ENCODE measurements at regions not wholly inside any gene's neighbourhood (a gene's known extent, or its start where the extent isn't known, plus 50 kb on each side); places are given as distances from the start of the nearest gene placed in this dataset.
A peak's percentile ranks its signal among the peaks of the same experiment; 100 is the strongest.
"Not testable (repeated sequence)": the region's sequence is repeated elsewhere in the genome, so short reads cannot be mapped to it uniquely, and the experiment has no call there.

DNA sequence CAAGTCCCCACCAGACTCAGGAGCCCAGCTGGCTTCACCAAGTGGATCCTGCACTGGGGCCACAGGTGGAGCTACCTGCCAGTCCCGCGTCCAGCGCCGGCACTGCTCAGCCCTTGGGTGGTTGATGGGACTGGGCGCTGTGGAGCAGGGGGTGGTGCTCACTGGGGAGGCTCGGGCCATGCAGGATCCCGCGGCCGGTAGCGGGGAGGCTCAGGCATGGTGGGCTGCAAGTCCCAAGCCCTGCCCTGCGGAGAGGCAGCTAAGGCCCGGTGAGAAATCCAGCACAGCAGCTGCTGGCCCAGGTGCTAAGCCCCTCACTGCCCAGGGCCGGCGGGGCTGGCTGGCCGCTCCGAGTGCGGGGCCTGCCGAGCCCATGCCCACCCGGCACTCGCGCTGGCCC lies 143.1 kb upstream of the ALDH3B2 start:
- DNase-seq; in situ Hi-C loops (cut with MboI; ENCODE audit: low pct_unique_long_range_greater_than_20kb, low sequenced_read_pairs): not testable (repeated sequence)

DNA sequence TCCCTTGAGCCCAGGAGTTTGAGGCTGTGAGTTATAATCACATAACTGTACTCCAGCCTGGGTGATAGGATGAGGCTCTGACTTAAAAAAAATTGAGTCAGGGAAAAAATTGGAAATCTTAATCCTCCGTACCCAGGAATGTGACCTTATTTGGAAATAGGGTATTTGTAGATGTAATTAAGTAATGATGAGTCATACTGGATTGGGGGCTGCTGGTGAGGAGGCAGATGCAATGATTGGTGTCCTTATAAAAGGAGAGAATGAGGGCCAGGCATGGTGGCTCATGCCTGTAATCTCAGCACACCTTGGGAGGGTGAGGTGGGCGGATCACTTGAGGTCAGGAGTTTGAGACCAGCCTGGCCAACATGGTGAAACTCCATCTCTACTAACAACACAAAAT lies 134.9 kb upstream of the ALDH3B2 start:
- in situ Hi-C loops (cut with MboI; ENCODE audit: low pct_unique_long_range_greater_than_20kb, low sequenced_read_pairs); DNase-seq: not testable (repeated sequence)

DNA sequence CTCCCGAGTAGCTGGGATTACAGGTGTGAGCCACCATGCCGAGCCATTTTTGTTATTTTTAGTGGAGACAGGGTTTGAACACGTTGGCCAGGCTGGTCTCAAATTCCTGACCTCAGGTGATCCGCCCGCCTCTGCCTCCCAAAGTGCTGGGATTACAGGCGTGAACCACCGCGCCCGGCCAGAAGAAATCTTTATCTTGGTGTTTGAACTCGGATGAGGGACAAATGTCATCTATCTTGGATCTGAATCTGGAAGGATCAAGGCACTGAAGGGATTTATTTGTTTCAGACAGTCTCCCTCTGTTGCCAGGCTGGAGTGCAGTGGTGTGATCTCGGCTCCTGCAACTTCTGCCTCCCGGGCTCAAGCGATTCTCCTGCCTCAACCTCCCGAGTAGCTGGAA lies 133.5 kb upstream of the ALDH3B2 start:
- DNase-seq; in situ Hi-C loops (cut with MboI; ENCODE audit: low pct_unique_long_range_greater_than_20kb, low sequenced_read_pairs): not testable (repeated sequence)

DNA sequence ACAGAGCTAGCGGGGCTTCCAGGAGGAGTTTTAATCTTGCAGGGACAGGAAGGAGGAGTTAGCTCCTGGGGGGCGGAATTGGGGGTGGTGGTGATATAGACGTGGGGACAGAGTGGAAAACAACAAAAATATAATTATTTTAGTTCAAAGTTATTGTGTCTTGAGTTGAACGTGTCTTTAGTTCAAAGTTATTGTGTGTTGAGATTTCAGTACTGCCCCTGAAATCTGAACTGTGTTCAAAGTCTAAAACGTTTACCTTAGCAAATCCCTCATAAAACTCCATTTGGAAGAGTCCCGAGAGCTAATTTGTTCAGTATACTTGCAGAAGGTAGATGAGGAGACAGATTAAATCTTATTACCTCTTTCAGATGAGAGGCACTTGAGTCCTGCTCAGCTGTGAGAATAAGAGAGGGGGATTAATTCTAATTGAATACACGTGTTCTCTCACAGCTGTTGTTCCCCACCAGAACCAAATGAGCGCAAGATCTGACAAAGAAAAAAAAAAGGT lies 132.4 kb upstream of the ALDH3B2 start:
- DNase-seq; in situ Hi-C loops (cut with MboI; ENCODE audit: low pct_unique_long_range_greater_than_20kb, low sequenced_read_pairs): not testable (repeated sequence)

DNA sequence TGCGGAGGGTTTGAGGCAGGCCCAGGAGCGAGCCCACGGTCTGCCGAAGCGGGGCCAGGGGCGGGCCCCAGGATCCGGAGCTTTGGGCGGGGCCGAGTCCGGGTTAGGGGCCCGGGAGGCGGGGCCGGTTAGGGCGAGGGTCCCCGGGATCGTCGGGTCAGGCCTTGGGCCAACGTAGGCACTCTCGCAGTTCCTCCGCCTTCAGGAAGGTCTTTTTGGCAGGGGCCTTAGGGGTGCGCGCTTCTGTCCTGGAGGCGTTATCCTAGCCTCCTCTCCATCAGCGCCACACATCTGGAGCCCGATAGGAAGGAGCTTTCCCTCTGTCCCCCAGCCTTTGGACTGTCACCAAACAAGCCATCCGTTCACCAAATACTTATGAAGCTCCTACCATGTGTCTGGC lies 131.8 kb upstream of the ALDH3B2 start:
- DNase-seq = peak; percentile 28
- in situ Hi-C loops (cut with MboI; ENCODE audit: low pct_unique_long_range_greater_than_20kb, low sequenced_read_pairs) = not testable (repeated sequence)

DNA sequence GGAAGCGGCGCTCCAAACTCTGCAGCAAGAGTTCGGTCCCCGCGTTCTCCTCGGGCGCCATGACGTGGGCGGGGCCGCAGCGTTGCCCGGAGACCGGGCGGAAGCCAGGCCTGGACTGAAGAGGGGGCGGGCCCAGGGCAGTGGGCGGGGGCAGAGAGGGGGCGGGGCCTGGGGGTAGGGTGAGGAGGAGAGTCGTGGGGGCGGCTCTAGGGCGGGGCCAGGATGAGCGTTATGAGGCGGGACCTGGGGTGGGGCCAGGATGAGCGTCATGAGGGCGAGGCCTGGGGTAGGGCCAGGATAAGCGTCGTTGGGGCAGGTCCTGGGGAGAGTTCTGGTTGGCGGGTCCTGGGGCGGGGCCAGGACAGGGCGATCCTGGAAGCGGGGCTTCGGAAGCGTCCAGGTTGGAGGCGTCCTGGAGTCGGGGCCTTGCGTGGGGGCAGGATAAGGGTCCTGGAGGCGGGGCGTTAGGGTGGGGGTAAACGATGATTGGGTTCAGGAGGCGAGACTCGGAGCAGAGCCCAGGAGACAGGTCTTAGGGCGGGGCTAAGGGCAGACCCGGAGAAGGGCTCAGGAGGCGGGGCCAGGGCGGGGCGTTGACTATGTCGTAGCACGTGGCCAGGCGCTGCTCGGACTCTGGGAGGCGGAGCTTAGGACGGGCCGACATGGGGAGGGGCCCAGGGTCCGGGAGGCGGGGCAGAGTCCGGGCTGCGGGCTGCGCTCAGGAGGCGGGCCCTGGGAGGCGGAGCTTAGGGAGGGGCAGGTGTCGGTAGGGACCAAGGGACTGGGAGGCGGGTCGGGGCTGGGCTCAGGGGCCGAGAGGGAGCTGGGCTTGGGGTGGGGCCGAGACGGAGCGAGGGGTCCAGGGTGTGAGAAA lies 131.1 kb upstream of the ALDH3B2 start:
- peak; percentile 95 for DNase-seq
- in situ Hi-C loops (cut with MboI; ENCODE audit: low pct_unique_long_range_greater_than_20kb, low sequenced_read_pairs) = not testable (repeated sequence)

DNA sequence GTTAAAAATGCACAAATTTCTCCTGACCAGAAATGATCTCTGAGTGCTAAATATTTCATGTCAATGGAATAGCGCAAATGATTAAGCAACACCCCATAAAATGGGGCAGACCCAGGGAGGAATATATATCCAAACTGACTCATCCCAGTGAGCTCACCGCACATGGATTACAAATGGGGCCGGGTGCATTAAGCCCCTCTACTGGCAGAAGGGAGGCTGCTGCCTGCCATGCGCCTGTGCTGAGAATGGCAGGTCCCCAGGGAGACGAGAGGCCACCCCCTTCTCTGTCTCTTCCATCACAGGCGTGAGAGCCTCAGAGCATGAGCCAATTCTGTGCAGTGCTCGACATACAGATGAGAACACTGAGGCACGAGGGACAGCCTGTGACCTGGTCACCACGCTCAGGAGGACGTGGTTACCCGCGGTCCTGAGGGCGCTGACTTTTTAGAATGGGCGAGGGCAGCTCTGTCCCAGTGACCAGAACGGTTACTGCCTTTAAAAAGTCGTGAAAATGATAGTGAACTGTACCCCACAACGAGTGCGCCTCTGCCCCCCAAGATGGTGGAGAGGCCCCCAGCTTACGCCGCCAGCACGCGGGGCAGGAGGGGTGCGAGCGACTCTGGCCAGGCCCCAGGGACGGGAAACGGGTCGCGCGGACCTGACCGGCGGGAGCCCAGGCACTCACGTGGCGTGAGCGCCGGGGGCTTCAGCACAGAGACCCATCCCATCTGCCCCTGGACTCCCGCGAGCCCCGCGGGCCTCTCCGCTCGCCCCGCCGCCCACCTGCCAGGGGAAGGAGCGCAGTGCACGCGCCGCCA lies 130.2 kb upstream of the ALDH3B2 start:
- in situ Hi-C loops (cut with MboI; ENCODE audit: low pct_unique_long_range_greater_than_20kb, low sequenced_read_pairs) = not testable (repeated sequence)
- DNase-seq = peak; percentile 9

DNA sequence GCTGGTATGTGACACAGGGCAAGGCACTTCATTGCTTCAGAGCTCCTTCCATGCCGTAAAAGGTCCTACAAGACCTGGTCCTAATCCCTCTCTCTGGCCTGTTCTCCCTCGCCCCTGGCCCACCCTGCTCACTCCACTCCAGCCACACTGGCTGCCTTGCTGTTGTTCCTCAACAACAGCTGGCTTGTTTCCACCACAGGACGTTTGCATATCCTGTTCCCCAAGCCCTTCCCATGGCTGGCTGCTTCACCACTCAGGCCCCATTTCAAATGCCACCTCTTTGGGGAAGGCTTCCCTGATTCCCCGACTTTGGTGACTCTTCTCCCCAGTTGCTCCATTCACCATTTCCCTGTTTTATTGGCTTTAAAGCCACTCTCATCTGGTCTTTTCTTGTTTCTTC lies 129.1 kb upstream of the ALDH3B2 start:
- DNase-seq; in situ Hi-C loops (cut with MboI; ENCODE audit: low pct_unique_long_range_greater_than_20kb, low sequenced_read_pairs): not testable (repeated sequence)

DNA sequence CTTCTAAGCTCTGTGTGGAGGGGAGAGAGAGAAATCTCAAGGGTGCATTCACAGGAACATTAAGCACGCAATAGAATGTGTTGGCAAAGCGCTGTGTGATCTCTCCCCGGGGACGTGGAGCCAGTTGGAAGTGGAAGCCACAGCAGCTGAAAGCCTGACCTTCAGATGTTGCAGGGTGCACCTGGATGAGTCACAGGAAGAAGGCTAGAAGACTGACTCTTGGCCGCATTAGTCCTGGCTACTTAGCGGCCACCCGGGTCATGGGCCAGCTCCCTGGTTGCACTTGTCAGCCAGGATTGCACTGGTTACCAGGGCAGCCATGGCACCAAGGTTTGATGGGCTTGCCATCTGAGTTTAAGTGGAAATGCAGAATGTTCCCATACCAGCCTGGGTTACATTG lies 128.6 kb upstream of the ALDH3B2 start:
- in situ Hi-C loops (cut with MboI; ENCODE audit: low pct_unique_long_range_greater_than_20kb, low sequenced_read_pairs) = not testable (repeated sequence)

DNA sequence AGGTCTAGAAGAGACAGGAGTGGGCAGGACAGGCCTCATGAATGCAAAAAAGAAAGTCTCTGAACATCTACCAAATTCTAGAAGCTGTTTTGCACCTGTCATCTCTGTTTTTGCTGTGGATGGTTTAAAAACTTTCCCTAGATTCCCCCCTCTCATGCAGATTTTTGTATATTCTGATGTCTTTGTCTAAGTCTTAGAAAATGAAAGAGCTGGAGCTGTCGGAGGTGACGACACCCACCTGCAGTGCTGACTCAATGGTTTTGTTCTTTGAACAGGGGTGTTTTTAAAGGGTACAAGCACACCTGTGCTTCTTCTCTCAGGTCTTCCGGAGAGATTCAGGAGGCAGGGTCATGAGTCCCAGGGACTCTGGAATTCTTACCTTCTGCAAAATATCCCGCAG lies 128.2 kb upstream of the ALDH3B2 start:
- DNase-seq; in situ Hi-C loops (cut with MboI; ENCODE audit: low pct_unique_long_range_greater_than_20kb, low sequenced_read_pairs): not testable (repeated sequence)

More for the DNA sequence above, 128.6 kb upstream of the ALDH3B2 start:
- DNase-seq = not testable (repeated sequence)

DNA sequence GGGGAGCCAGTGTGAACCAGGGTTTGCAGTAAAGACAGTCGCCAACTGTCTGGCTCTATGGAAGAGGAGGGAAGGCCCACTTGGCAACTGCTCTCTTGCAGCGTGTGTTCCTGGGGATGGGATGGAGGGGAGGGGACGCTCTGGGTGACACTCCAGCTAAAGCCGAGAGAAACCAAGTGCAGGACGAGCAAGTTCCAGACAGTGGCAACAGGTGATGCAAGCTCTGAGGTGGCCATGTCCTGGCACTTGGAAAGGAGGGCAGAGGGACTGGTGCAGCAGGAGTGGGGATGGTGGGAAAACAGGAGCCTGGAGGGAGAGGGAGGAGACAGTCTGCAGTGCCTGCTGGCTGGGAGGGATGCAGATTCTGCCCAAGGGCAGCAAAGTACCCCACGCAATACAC lies 127.0 kb upstream of the ALDH3B2 start:
- in situ Hi-C loops (cut with MboI; ENCODE audit: low pct_unique_long_range_greater_than_20kb, low sequenced_read_pairs); DNase-seq: not testable (repeated sequence)

DNA sequence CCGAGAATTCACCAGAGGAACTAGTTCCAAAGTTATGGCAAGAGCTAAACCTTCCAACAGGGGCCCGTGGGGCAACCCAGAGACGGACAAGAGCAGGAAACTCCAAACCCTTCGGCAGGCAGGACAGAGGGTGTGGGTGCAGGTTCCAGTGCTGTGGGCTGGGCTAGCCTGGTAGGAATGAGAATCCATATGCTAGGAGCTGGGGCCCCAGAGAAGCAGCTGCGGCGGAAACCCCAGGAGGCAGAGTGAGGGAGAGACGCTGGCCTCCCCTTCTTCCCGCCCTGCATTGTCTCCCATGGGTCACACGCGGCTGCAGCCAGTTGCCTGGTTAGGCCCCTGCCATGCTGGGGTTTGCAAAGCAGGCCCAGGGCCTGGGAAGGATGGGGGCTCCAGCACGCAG lies 126.2 kb upstream of the ALDH3B2 start:
- in situ Hi-C loops (cut with MboI; ENCODE audit: low pct_unique_long_range_greater_than_20kb, low sequenced_read_pairs); DNase-seq: not testable (repeated sequence)

DNA sequence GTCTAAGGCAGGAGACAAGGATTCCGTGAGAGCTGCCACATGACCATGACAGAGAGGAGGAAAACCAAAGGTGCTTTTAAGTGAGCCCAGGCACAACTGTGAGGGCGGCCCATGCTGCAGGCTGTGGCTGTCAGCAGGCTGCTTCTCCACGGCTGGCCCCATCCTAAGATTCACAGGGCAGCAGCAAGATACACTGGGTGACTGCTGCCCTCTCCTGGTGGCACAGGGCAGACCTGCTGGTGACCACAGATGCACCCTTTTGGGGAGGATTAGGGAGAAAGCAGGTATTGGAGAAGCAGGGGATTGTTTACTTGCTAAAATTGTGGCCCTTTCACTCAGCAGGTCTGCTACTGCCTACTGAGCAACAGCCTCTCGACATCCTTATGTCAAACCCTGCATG lies 125.4 kb upstream of the ALDH3B2 start:
- in situ Hi-C loops (cut with MboI; ENCODE audit: low pct_unique_long_range_greater_than_20kb, low sequenced_read_pairs) = not testable (repeated sequence)
- peak; percentile 11 for DNase-seq

DNA sequence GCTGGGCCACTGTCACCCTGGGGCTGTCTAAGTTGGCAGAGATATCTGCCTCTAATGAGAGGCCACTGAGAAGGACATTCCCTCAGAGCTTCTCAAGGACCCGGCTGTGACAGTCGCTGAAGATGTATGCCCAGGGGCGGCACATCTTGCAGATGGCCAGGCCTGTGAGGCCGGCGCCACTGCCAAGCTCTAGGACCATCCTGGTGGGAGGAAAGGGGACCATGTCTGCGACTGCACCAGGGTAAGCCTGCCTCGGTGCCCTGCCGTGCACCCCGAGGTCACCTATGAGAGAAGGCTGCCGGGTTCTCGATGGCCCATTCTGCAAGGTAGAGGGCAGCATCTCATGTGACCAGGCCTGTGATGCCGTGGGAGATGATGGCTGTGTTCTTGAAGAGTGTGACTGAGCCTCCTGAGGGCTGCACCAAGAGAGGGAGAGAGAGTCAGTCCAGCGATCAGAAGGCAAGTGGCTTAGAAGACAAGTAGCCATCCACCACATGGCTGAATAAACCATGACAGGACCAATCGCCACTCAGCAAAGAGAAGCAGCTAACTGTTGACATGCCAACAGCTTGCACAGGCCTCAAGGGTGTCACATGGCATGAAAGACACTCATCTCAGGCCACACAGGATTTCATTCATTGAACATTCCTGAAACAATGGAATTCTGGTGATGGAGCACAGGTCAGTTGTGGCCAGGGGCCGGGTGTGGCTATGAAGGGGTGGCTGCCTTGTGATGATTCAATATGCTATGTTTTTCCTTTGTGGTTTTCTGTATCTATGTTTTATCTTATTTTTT lies 123.5 kb upstream of the ALDH3B2 start:
- in situ Hi-C loops (cut with MboI; ENCODE audit: low pct_unique_long_range_greater_than_20kb, low sequenced_read_pairs); DNase-seq: not testable (repeated sequence)

DNA sequence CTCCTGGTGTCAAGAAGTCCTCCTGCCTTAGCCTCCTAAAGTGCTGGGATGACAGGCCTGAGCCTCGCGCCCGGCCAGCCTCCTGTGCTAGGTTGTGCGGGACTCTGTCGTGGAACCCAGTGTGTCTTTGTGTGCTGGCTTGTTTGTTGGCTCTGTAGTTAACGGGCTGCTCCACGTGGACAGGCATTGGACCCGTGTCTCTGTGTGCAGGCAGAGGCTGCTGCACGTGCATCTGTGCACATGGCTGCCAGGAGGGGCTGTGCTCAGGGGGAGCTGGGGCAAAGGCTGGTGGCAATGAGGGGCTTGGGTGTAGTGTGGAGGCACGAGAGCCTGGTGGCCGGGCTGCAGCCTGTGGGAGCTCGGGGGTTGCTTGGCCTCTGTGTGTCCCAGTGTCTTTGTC lies 121.3 kb upstream of the ALDH3B2 start:
- DNase-seq = no peak
- in situ Hi-C loops (cut with MboI; ENCODE audit: low pct_unique_long_range_greater_than_20kb, low sequenced_read_pairs) = no loop called here

DNA sequence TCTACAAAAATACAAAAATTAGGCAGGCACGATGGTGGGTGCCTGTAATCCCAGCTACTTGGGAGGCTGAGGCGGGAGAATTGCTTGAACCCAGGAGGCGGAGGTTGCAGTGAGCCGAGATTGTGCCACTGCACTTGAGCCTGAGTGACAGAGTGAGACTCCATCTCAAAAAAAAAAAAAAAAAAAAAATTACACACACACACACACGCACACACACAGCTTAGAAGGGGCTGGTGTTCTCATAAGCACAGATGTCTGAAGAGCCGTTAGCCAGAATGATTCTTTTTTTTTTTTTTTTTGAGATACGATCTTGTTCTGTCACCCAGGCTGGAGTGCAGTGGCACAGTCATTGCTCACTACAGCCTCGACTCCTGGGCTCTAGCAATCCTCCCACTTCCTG lies 119.3 kb upstream of the ALDH3B2 start:
- DNase-seq; in situ Hi-C loops (cut with MboI; ENCODE audit: low pct_unique_long_range_greater_than_20kb, low sequenced_read_pairs): not testable (repeated sequence)

DNA sequence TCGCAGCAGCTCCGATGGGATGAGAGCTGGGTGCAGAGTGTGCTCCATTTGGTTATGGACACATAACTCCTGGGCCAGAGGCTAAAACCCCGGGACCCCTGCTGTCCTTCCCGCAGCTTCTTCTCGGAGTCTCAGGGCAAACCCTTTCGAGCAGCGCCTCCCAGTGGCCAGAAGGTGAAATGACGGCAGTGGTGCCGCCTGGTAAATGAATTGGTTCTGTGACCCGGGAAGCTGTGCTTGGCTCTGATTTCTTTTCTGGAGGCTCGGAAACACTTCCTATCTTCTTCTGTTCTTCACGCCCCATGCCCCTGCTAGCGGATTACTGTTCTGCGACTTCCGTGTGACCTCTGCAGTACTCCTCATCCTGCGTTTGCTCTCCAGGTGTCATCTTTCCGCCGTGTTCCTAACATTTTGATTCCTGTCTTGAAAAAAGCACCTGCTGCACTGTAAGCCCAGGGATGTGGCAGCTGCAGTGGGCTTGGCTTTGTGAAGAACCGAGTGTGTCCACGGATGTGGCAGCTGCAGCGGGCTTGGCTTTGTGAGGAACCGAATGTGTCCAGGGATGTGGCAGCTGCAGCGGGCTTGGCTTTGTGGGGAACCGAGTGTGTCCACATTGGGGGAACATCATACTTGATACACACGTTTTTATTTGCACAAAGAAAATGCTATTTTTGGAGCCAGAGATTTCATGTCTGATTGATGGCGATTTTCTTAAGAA lies 118.0 kb upstream of the ALDH3B2 start:
- in situ Hi-C loops (cut with MboI; ENCODE audit: low pct_unique_long_range_greater_than_20kb, low sequenced_read_pairs) = not testable (repeated sequence)
- DNase-seq = peak; percentile 21

DNA sequence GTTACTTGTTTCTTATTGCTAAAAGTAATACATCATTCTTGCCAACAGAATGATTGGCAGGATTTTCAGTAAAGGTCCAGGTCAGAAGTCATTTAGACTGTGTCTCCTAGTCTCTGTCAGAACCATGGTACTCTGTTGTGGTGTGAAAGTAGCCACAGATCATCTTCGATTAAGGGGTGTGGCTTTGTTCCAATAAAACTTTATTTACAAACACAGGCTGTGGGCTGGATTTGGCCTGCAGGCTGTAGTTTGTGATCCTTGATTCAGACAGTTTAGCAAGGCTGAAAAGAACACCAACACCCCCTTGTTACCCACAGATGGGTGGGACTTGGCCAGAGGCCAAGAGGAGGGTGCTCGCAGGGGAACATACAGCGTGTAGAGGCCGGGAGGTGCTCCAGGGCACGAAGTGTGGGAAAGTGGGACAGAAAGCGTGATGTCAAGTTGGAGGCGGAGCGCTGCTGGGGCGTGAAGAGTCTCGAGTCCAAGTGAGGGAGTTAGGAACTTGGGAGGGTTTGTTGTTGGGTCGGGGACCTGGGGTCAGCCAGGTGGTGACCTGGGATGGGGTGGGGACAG lies 117.3 kb upstream of the ALDH3B2 start:
- in situ Hi-C loops (cut with MboI; ENCODE audit: low pct_unique_long_range_greater_than_20kb, low sequenced_read_pairs); DNase-seq: not testable (repeated sequence)
